Suppressor macrophage treated with lipopolysaccharide for 4 hours (primary cell): ENCODE measurements at regions not wholly inside any gene's neighbourhood (a gene's known extent, or its start where the extent isn't known, plus 50 kb on each side); places are given as distances from the start of the nearest gene placed in this dataset.
"Not testable (repeated sequence)": the region's sequence is repeated elsewhere in the genome, so short reads cannot be mapped to it uniquely, and the experiment has no call there.

ENCODE experiments used
- DNase-seq: peaks from one replicate; pipeline ENCODE4 v3.0.0-alpha.2; 2020

DNA sequence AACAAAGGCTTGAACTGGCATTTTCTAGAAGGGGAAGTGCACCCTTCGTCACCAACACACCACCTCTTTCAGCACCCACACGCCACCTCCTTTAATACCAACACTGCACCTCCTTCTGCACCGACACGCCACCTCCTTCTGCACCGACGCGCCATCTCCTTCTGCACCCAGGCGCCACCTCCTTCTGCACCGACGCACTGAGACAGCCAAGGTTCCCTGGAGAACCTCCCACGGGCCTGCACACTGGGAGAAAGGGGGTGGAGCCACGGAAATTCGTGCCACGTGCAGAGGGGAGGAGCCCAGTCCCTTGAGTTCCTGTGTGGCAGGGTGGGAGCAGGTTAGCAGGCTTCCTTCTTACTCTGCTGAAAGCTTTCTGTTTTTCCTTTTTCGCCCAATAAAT, 327.9 kb upstream of the C1orf174 start:
- DNase-seq, result no peak

DNA sequence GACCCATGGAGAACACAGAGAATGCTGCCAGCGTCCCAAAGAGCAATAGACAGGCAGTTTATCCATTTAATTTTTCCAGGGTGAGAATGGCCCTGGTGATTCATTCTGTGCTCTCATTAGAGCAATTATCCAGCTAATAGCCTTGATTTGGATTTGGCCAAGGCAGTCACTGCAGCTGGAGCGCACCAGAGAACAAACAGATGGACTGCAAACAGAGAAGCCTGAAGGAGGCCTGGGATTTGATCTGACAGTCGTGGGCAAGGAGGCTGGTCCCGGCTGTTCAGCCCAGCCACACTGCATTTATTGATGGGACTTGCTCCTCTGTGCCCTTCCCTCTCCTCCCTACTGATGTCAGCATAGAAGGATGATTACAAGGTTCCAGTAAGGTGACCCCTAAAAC, 353.9 kb upstream of the C1orf174 start:
- DNase-seq, result no peak

DNA sequence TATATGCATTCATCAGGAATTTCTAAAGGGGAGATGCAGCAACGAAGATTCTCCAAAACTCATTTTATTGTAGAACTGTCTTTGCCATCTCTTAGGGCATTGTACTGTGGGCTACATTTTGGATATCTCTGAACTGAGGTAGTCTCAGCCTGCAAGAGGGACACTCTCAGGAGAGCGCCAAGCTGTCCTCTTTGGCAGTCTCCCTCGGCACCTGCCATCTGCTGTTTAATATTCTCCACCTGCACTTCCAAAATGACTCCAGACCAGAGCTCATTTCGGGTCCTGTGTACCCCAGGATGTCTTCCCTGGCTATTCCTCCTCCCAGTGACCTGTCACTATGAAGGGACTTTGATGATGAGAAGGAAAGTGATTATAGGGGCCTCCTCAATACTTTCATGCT, 356.3 kb upstream of the C1orf174 start:
- no peak for DNase-seq

GRCh38 chr1:4258146-4258777, 358.2 kb upstream of the C1orf174 start:
- not testable (repeated sequence) for DNase-seq

- DNase-seq, result no peak
Observed at GRCh38 chr1:4261327-4261726, 361.3 kb upstream of the C1orf174 start.

GRCh38 chr1:4262665-4263064, 362.6 kb upstream of the C1orf174 start:
- DNase-seq, result no peak

- no peak for DNase-seq
Observed at GRCh38 chr1:4263699-4264098, 363.6 kb upstream of the C1orf174 start.

DNA sequence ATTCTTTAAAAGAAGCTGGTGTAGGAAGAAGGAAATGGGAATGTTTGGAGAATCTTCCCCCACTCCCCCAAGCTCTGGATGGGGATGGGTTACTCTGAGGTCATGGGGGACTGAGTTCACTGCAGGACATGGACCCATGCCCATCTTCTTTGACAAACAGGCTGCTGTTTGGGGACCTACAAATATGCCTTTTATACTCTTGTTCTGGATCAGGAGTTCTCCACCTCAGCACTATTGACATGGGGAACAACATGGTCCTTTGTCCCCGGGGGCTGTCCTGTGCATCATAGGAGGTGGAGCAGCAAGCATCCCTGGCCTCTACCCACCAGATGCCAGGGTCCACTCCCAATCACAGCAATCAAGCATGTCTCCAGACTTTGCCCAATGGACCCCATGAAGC, 365.8 kb upstream of the C1orf174 start:
- DNase-seq, result no peak

DNA sequence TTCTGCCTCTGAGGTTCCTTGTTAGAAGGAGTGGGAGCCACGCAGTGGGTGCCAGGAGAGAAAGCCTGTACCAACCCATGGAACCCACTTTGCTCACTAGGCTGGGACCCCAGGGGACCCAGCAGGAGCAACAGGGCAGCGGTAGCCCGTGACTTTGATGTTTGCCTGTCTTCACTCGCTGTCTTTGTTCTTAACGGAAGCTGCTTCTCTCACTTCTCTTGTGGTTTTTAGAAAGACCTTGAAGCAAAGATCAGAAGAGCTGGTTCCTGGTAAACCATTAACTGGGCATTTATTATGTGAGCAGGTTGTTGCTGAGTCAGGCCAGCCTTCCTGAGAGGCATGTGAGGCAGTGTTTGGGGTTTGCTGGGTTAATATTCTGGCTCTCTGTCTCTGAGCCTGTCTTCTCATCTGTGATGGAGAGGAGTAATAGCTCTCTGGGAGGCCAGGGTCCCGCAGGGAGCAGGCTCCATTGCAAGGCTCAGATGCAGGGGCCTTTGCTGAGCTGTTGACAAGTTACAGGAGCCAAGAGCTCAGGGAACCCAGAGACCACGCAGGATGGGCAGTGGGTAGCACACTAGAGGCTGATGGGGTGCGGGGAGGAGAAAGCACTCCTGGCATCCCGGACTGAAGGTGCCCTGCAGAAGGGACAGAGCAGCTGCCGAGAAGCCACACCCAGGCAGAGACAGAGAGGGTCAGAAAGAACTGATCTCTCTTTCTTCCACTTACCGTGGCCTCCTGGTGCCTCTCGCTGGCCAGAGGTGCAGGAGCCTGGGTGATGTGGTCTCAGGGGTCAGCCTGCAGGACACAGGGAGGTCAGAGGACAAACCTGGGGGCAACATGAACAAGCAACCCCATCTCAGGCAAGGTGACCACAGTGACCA, 367.5 kb upstream of the C1orf174 start:
- DNase-seq, result no peak

DNA sequence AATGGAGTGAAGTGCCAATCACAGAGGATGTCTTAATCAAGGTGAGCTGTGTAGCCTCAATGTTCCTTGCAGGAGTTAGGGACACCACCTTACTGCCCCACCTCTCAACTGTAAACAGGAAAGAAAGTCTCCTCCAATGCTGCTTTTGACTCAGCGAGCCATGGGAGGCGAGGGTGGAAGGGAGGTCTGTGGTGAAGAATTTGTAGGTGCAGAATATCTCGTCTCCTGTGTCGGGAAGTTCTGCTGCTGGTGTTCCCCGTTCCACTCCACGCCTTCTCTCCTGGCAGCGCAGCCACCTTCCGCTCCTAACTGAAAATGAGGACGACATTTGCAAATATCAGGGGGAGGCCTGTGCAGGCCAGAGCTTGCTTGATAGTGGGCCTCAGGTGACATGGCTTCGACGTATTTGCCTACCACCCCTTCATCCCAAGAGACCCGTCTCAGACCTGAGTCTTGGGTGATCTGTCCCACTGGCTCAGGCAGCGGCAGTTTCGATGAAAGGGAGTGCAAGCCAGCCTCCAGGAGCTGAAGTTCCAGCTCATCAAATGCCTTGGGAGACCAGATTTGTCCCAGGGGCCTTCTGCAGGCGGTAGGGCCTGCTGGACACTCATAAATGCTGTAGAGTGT, 368.3 kb upstream of the C1orf174 start:
- no peak for DNase-seq

GRCh38 chr1:4268889-4269284, 368.8 kb upstream of the C1orf174 start:
- no peak for DNase-seq

GRCh38 chr1:4269330-4269729, 369.3 kb upstream of the C1orf174 start:
- DNase-seq, result no peak

- no peak for DNase-seq
Observed at GRCh38 chr1:4269952-4270570, 370.0 kb upstream of the C1orf174 start.

GRCh38 chr1:4270651-4271337, 370.7 kb upstream of the C1orf174 start:
- no peak for DNase-seq

DNA sequence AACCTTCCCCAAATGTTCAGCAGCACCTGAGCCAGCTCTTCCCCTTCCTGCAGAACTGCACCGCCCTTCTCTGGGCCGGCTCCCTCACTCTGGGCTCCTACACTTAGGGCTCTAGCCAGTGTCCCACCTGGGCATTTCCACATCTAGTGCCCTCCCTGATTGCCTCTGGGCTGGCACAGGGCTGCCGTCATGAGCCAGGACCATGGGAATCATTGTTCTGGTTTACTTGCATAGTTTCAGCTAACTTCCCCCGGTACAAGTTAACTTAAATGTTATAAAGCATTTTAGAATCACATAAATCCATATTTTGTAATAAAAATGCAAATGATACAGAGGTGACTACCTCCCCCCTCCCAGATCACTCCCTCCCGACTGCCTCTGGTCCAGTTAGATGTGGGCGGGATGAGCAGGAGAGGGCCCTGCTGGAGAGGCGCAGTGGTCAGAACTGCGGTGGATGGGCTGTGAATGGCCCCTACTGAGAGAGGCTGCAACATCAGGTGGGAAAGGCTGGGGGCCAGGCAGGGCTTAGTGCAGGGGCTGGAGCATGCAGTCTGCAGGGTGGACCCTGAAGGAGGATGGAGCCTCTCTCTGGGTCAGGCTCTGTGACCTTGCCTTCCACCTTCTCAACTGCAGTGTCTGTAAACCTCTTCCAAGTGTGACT, 371.4 kb upstream of the C1orf174 start:
- no peak for DNase-seq

GRCh38 chr1:4272568-4272967, 372.5 kb upstream of the C1orf174 start:
- DNase-seq, result no peak

DNA sequence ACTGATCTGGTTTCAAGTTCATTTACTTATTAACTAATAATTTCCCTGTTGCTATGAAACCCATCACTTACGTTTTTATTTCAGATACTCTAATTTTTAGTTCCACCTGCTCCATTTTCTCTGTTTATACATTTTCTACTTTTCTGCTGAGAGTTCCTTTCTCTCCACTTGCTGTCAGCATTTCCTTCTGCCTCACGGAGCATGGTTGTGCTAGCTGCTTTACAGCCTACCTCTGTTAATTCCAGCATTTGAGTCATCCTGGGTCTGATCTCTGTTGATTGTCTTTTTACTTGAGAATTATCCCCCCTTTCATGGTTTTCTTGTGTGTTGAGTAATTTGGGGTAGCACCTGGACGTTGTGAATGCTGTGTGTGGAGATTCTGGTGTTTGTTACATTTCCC, 373.2 kb upstream of the C1orf174 start:
- DNase-seq, result no peak

- no peak for DNase-seq
Observed at GRCh38 chr1:4273747-4274146, 373.7 kb upstream of the C1orf174 start.

- no peak for DNase-seq
Observed at GRCh38 chr1:4275083-4275482, 375.0 kb upstream of the C1orf174 start.

DNA sequence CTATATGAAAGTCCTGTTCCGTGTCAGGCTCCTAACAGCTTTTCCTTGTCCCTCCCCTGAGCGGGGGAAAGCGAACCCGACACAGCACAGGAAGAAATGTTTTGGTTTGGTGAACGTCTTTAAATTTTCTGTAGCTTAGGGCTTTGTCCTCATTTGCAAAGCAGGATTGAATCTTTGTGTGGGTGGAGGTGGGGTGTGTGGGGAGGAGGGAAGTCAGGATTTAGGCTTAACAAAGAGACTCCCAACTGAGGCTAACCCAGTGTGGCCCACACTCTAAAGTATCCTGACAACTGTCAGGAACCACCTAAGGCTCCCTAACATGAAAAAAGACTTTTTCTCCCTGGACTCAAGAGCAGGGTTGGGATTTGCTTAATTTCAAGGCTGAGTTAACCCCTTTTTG, 376.2 kb upstream of the C1orf174 start:
- DNase-seq, result no peak

GRCh38 chr1:4277598-4277997, 376.8 kb upstream of the AJAP1 start:
- no peak for DNase-seq

DNA sequence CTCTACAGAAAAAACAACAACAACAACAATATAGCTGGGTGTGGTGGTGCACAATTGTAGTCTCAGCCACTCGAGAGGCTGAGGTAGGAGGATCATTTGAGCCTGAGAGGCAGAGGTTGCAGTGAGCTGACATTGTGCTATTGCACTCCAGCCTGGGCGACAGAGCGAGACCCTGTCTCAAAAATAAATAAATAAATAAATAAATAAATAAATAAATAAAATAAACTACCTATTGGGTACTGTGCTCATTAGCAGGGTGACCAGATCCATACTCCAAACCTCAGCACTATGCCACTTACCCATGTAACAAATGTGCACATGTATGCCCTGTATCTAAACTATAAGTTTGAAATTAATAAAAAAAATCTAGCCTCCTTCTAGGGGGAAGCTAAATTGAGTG, 369.4 kb upstream of the AJAP1 start:
- no peak for DNase-seq
